CD4-positive, alpha-beta T cell treated with Interleukin-17A for 4 hours (primary cell): ENCODE measurements at regions not wholly inside any gene's neighbourhood (a gene's known extent, or its start where the extent isn't known, plus 50 kb on each side); places are given as distances from the start of the nearest gene placed in this dataset.

Experiments
- DNase-seq: peaks from one replicate; pipeline ENCODE4 v3.0.0-alpha.2; 2020; ENCODE audit warnings: mixed read lengths

GRCh38 chr3:150215616-150216015, 192.5 kb upstream of the TSC22D2 start:
- no peak for DNase-seq

GRCh38 chr3:150213577-150213976, 194.5 kb upstream of the TSC22D2 start:
- DNase-seq, result no peak

GRCh38 chr3:150210461-150211110, 197.5 kb upstream of the TSC22D2 start:
- no peak for DNase-seq

GRCh38 chr3:150203273-150203672, 204.8 kb upstream of the TSC22D2 start:
- DNase-seq, result no peak

GRCh38 chr3:150202711-150203110, 205.4 kb upstream of the TSC22D2 start:
- DNase-seq, result no peak

GRCh38 chr3:150194957-150195356, 213.1 kb upstream of the TSC22D2 start:
- no peak for DNase-seq

- DNase-seq, result no peak
These were observed 213.6 kb upstream of the TSC22D2 start for GRCh38 chr3:150194513-150194912.

- DNase-seq, result no peak
These were observed 213.9 kb upstream of the PFN2 start for GRCh38 chr3:150184426-150185071.

GRCh38 chr3:150183678-150184425, 213.2 kb upstream of the PFN2 start:
- DNase-seq, result peak; percentile 53

GRCh38 chr3:150180334-150180733, 209.6 kb upstream of the PFN2 start:
- no peak for DNase-seq

- no peak for DNase-seq
These were observed 208.6 kb upstream of the PFN2 start for GRCh38 chr3:150179330-150179729.

- no peak for DNase-seq
These were observed 207.1 kb upstream of the PFN2 start for GRCh38 chr3:150177673-150178381.

- DNase-seq, result no peak
These were observed 203.5 kb upstream of the PFN2 start for GRCh38 chr3:150174179-150174578.

- no peak for DNase-seq
These were observed 201.7 kb upstream of the PFN2 start for GRCh38 chr3:150172356-150172755.

GRCh38 chr3:150170852-150171520, 200.3 kb upstream of the PFN2 start:
- DNase-seq, result no peak

- DNase-seq, result no peak
These were observed 198.7 kb upstream of the PFN2 start for GRCh38 chr3:150169330-150169940.

GRCh38 chr3:150168698-150169097, 198.0 kb upstream of the PFN2 start:
- no peak for DNase-seq

- DNase-seq, result no peak
These were observed 194.8 kb upstream of the PFN2 start for GRCh38 chr3:150165396-150166094.

GRCh38 chr3:150161011-150161410, 190.3 kb upstream of the PFN2 start:
- no peak for DNase-seq

GRCh38 chr3:150158943-150159625, 188.4 kb upstream of the PFN2 start:
- DNase-seq, result no peak

- no peak for DNase-seq
These were observed 181.9 kb upstream of the PFN2 start for GRCh38 chr3:150152567-150152966.
